H1 (cell line): ENCODE measurements at regions not wholly inside any gene's neighbourhood (a gene's known extent, or its start where the extent isn't known, plus 50 kb on each side); places are given as distances from the start of the nearest gene placed in this dataset.

Experiments
- ASH2L ChIP-seq: fragments of 200-600, 300-600 bp; sonication (generic); IDR thresholded peaks from one replicate; pipeline ENCODE4 v1.7.1; 2017; ENCODE audit warnings: low read length
- CHD2 ChIP-seq: IDR thresholded peaks from 2 replicates; pipeline ENCODE4 v1.6.1; 2012; ENCODE audit warnings: low read length, improper control_type of control experiment
- EGR1 ChIP-seq: IDR thresholded peaks from 2 replicates; pipeline ENCODE4 v1.6.1; 2011; ENCODE audit warnings: low read depth, low read length, borderline replicate concordance
- POLR2A ChIP-seq, 2 experiments: IDR thresholded peaks; 1 replicate in 1 of 2; 2 replicates in 1 of 2; pipeline ENCODE4 v1.6.1; 2011; ENCODE audit warnings: low read depth in 2 of 2, low read length in 2 of 2, mild to moderate bottlenecking in 2 of 2; ENCODE audit errors: control extremely low read depth in 1 of 2
- POLR2AphosphoS5 ChIP-seq: IDR thresholded peaks from 2 replicates; pipeline ENCODE4 v1.6.1; 2011; ENCODE audit warnings: low read depth, low read length
- SP1 ChIP-seq: IDR thresholded peaks from 2 replicates; pipeline ENCODE4 v1.6.1; 2011; ENCODE audit warnings: low read depth, low read length
- SUZ12 ChIP-seq: fragments of 200-600 bp; sonication (generic); IDR thresholded peaks from 2 replicates; pipeline ENCODE4 v1.6.1; 2012; ENCODE audit warnings: mild to moderate bottlenecking, inconsistent platforms, low read length, moderate library complexity, mixed read lengths
- TAF1 ChIP-seq: IDR thresholded peaks from 2 replicates; pipeline ENCODE4 v1.6.1; 2011; ENCODE audit warnings: mild to moderate bottlenecking, low read depth, low read length
- TF ChIP-seq, protein P1 (sequence below), 3 experiments: IDR thresholded peaks; 1 replicate in 2 of 3; 2 replicates in 1 of 3; pipeline versions ENCODE4 v1.5.1 to v1.6.1; 2011; ENCODE audit warnings: low read length in 3 of 3, mild to moderate bottlenecking in 3 of 3, inconsistent platforms in 2 of 3, low read depth in 1 of 3, moderate library complexity in 1 of 3; ENCODE audit not compliant: insufficient read depth in 1 of 3; ENCODE audit errors: control extremely low read depth in 1 of 3
- TF ChIP-seq, protein P2 (sequence below): IDR thresholded peaks from 2 replicates; pipeline ENCODE4 v1.6.1; 2011; ENCODE audit warnings: low read length, improper control_type of control experiment
- TF ChIP-seq, protein P3 (sequence below): IDR thresholded peaks from 2 replicates; pipeline ENCODE4 v1.6.1; 2012; ENCODE audit warnings: inconsistent platforms

DNA sequence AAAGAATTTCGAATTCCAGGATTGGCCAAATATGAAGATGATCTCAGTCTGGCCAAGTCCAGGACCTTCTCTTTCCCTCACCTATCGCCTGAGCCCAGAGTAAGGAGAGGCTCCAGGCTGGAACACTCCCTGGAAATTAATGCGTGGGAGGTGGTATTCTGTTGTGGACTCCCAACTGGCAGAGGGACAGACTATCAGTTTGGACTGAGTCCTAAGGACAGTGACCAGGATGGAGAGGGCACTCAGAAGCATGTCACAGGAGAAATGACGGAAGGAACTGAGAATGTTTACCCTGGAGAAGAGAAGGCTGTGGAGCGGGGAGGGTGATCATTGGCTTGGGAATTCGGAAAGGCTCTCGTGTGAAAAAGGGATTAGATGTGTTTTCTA, 84.4 kb downstream of the RPL27A start:
- TF ChIP-seq, protein P1, sequence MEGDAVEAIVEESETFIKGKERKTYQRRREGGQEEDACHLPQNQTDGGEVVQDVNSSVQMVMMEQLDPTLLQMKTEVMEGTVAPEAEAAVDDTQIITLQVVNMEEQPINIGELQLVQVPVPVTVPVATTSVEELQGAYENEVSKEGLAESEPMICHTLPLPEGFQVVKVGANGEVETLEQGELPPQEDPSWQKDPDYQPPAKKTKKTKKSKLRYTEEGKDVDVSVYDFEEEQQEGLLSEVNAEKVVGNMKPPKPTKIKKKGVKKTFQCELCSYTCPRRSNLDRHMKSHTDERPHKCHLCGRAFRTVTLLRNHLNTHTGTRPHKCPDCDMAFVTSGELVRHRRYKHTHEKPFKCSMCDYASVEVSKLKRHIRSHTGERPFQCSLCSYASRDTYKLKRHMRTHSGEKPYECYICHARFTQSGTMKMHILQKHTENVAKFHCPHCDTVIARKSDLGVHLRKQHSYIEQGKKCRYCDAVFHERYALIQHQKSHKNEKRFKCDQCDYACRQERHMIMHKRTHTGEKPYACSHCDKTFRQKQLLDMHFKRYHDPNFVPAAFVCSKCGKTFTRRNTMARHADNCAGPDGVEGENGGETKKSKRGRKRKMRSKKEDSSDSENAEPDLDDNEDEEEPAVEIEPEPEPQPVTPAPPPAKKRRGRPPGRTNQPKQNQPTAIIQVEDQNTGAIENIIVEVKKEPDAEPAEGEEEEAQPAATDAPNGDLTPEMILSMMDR (IDR thresholded peaks at IDR 0.05; ENCODE audit: control extremely low read depth in 1 of 3, insufficient read depth in 1 of 3, low read depth in 1 of 3, low read length in 3 of 3), result no peak
- TF ChIP-seq CHD2 (no peak), POLR2A (IDR thresholded peaks at IDR 0.05; ENCODE audit: control extremely low read depth in 1 of 2, low read depth in 2 of 2, low read length in 2 of 2) (no peak), TAF1 (no peak), ASH2L (no peak), POLR2AphosphoS5 (no peak), SP1 (no peak), EGR1 (no peak), SUZ12 (no peak)
- TF ChIP-seq, protein P2, sequence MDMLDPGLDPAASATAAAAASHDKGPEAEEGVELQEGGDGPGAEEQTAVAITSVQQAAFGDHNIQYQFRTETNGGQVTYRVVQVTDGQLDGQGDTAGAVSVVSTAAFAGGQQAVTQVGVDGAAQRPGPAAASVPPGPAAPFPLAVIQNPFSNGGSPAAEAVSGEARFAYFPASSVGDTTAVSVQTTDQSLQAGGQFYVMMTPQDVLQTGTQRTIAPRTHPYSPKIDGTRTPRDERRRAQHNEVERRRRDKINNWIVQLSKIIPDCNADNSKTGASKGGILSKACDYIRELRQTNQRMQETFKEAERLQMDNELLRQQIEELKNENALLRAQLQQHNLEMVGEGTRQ, result no peak
- TF ChIP-seq, protein P3, sequence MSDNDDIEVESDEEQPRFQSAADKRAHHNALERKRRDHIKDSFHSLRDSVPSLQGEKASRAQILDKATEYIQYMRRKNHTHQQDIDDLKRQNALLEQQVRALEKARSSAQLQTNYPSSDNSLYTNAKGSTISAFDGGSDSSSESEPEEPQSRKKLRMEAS, result no peak
